BE2C (cell line): ENCODE measurements at regions not wholly inside any gene's neighbourhood (a gene's known extent, or its start where the extent isn't known, plus 50 kb on each side); places are given as distances from the start of the nearest gene placed in this dataset.

Source experiments
- DNase-seq: peaks from one replicate; pipeline ENCODE4 v3.0.0-alpha.2; 2020
- H3K27me3 ChIP-seq: fragments of 250-450 bp; sonication (Bioruptor Pico); 2 replicates; pipeline ENCODE4 v1.5.1; 2020; ENCODE audit warnings: mild to moderate bottlenecking
- H3K36me3 ChIP-seq: fragments of 250-450 bp; sonication (Bioruptor Pico); 2 replicates; pipeline ENCODE4 v1.5.1; 2020; ENCODE audit warnings: mild to moderate bottlenecking
- H3K4me1 ChIP-seq: fragments of 250-450 bp; sonication (Bioruptor Pico); 2 replicates; pipeline ENCODE4 v1.5.1; 2020
- H3K4me3 ChIP-seq: 2 replicates; pipeline ENCODE4 v1.5.1; 2011; ENCODE audit warnings: low read depth, low read length
- H3K9me3 ChIP-seq: fragments of 250-450 bp; sonication (Bioruptor Pico); 2 replicates; pipeline ENCODE4 v1.5.1; 2020
- CTCF ChIP-seq: IDR thresholded peaks from 2 replicates; pipeline ENCODE4 v1.5.1; 2012; ENCODE audit warnings: mild to moderate bottlenecking, low read depth, low read length

GRCh38 chr5:56620903-56621677, 194.3 kb upstream of the MAP3K1 start:
- Histone ChIP-seq H3K4me1 (no peaks in the 10 kb centered on the region), H3K4me3 (no peak overlapping the region), H3K36me3 (no peaks in the 10 kb centered on the region), H3K27me3 (no peaks in the 10 kb centered on the region), H3K9me3 (no peaks in the 10 kb centered on the region; the same call in 1 of the 2 replicates)
- no peak for TF ChIP-seq CTCF
- no peak for DNase-seq

GRCh38 chr5:56617998-56618397, 197.4 kb upstream of the MAP3K1 start:
- Histone ChIP-seq H3K4me1 (peaks cover 7% of the 10 kb centered on the region; the same call in 1 of the 2 replicates), H3K9me3 (no peaks in the 10 kb centered on the region; the same call in 1 of the 2 replicates), H3K36me3 (no peaks in the 10 kb centered on the region), H3K4me3 (no peak overlapping the region), H3K27me3 (no peaks in the 10 kb centered on the region)
- no peak for TF ChIP-seq CTCF
- DNase-seq: no peak

- peaks cover 7% of the 10 kb centered on the region; the same call in 1 of the 2 replicates for H3K4me1 ChIP-seq
- TF ChIP-seq CTCF: no peak
- no peaks in the 10 kb centered on the region for H3K36me3 ChIP-seq
Observed at GRCh38 chr5:56616454-56617160, 198.7 kb upstream of the MAP3K1 start.

GRCh38 chr5:56615361-56616153, 199.8 kb upstream of the MAP3K1 start:
- Histone ChIP-seq H3K27me3 (no peaks in the 10 kb centered on the region), H3K9me3 (no peaks in the 10 kb centered on the region; the same call in 1 of the 2 replicates), H3K4me3 (no peak overlapping the region), H3K4me1 (peaks cover 7% of the 10 kb centered on the region; the same call in 1 of the 2 replicates), H3K36me3 (no peaks in the 10 kb centered on the region)
- no peak for TF ChIP-seq CTCF
- no peak for DNase-seq

More at GRCh38 chr5:56616454-56617160, 198.7 kb upstream of the MAP3K1 start:
- Histone ChIP-seq H3K27me3 (no peaks in the 10 kb centered on the region), H3K9me3 (no peaks in the 10 kb centered on the region; the same call in 1 of the 2 replicates), H3K4me3 (no peak overlapping the region)
- no peak for DNase-seq

- no peak for DNase-seq
- TF ChIP-seq CTCF: no peak
- H3K9me3 ChIP-seq: no peaks in the 10 kb centered on the region
- H3K36me3 ChIP-seq: no peaks in the 10 kb centered on the region
- H3K27me3 ChIP-seq: no peaks in the 10 kb centered on the region
- no peak overlapping the region for H3K4me3 ChIP-seq
- peaks cover 15% of the 10 kb centered on the region for H3K4me1 ChIP-seq
Observed at GRCh38 chr5:56612759-56613158, 202.6 kb upstream of the MAP3K1 start.
